ENCODE measurements at regions not wholly inside any gene's neighbourhood (a gene's known extent, or its start where the extent isn't known, plus 50 kb on each side); places are given as distances from the start of the nearest gene placed in this dataset.

- Histone ChIP-seq H3K36me3 (ENCODE audit: insufficient read depth, low read length) (no peaks in the 10 kb centered on the region), H3K4me3 (ENCODE audit: low read depth, low read length, poor library complexity, severe bottlenecking) (no peak overlapping the region), H3K27ac (ENCODE audit: low read depth, low read length, poor library complexity, severe bottlenecking) (no peak overlapping the region), H3K79me2 (ENCODE audit: insufficient read depth, low read length) (no peaks in the 10 kb centered on the region), H3K9me2 (ENCODE audit: low read depth, low read length) (no peaks in the 10 kb centered on the region), H2AFZ (ENCODE audit: low read length) (no peak overlapping the region), H3K9ac (ENCODE audit: low read length) (no peak overlapping the region), H3F3A (ENCODE audit: insufficient read depth, low read length) (no peaks in the 10 kb centered on the region), H3K9me3 (ENCODE audit: low read length) (no peaks in the 10 kb centered on the region), H3K27me3 (ENCODE audit: insufficient read depth, low read length) (no peaks in the 10 kb centered on the region), H3K4me2 (ENCODE audit: low read length) (no peak overlapping the region), H3K4me1 (ENCODE audit: insufficient read depth, low read length, severe bottlenecking) (no peaks in the 10 kb centered on the region), H4K20me1 (ENCODE audit: insufficient read depth, low read length) (no peaks in the 10 kb centered on the region)
- TF ChIP-seq EZH2 (IDR thresholded peaks at IDR 0.05; ENCODE audit: borderline replicate concordance, low read length) (no peak), CTCF (IDR thresholded peaks at IDR 0.05; ENCODE audit: low read length) (no peak)
Observed at GRCh38 chr5:167804512-167805220, 486.8 kb upstream of the WWC1 start.

DNA sequence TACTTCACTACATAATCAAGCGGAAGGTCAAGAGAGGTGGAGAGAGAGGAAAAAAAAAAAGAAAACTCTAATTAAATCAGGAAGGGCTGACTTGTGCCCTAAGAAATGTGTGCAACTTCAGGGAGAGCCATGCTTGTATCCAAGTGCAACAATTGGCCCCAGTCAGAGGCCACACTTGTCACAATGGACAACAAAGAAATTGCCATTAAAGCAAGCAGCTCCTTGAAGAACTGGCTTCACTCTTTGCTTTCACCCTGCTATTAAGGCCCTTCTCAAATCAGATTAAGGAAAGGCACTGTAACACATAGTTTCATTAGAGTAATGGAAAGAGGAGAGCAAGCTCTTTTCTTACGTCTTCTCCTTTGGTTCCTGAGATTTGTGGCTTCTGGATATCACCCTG lies 480.9 kb upstream of the WWC1 start:
- H3K4me1 ChIP-seq (ENCODE audit: insufficient read depth, low read length, severe bottlenecking) = no peaks in the 10 kb centered on the region
- no peaks in the 10 kb centered on the region for H4K20me1 ChIP-seq (ENCODE audit: insufficient read depth, low read length)
- no peaks in the 10 kb centered on the region for H3K27me3 ChIP-seq (ENCODE audit: insufficient read depth, low read length)
- H3K9ac ChIP-seq (ENCODE audit: low read length) = no peak overlapping the region
- H2AFZ ChIP-seq (ENCODE audit: low read length) = no peak overlapping the region
- TF ChIP-seq CTCF (IDR thresholded peaks at IDR 0.05; ENCODE audit: low read length) = no peak
- no peak for TF ChIP-seq EZH2 (IDR thresholded peaks at IDR 0.05; ENCODE audit: borderline replicate concordance, low read length)
- H3K4me3 ChIP-seq (ENCODE audit: low read depth, low read length, poor library complexity, severe bottlenecking) = no peak overlapping the region
- no peaks in the 10 kb centered on the region for H3K9me3 ChIP-seq (ENCODE audit: low read length)
- H3K27ac ChIP-seq (ENCODE audit: low read depth, low read length, poor library complexity, severe bottlenecking) = no peak overlapping the region
- no peaks in the 10 kb centered on the region for H3K36me3 ChIP-seq (ENCODE audit: insufficient read depth, low read length)
- no peaks in the 10 kb centered on the region for H3K79me2 ChIP-seq (ENCODE audit: insufficient read depth, low read length)
- H3K4me2 ChIP-seq (ENCODE audit: low read length) = no peak overlapping the region
- H3F3A ChIP-seq (ENCODE audit: insufficient read depth, low read length) = no peaks in the 10 kb centered on the region
- no peaks in the 10 kb centered on the region for H3K9me2 ChIP-seq (ENCODE audit: low read depth, low read length)

GRCh38 chr5:167812871-167813270 lies 478.6 kb upstream of the WWC1 start:
- Histone ChIP-seq H3K9me3 (ENCODE audit: low read length) (no peaks in the 10 kb centered on the region), H3K9me2 (ENCODE audit: low read depth, low read length) (no peaks in the 10 kb centered on the region), H3F3A (ENCODE audit: insufficient read depth, low read length) (no peaks in the 10 kb centered on the region), H3K4me2 (ENCODE audit: low read length) (no peak overlapping the region), H3K4me3 (ENCODE audit: low read depth, low read length, poor library complexity, severe bottlenecking) (no peak overlapping the region), H3K36me3 (ENCODE audit: insufficient read depth, low read length) (no peaks in the 10 kb centered on the region), H2AFZ (ENCODE audit: low read length) (no peak overlapping the region), H3K79me2 (ENCODE audit: insufficient read depth, low read length) (no peaks in the 10 kb centered on the region), H3K27ac (ENCODE audit: low read depth, low read length, poor library complexity, severe bottlenecking) (no peak overlapping the region), H3K9ac (ENCODE audit: low read length) (no peak overlapping the region), H3K4me1 (ENCODE audit: insufficient read depth, low read length, severe bottlenecking) (no peaks in the 10 kb centered on the region), H3K27me3 (ENCODE audit: insufficient read depth, low read length) (no peaks in the 10 kb centered on the region), H4K20me1 (ENCODE audit: insufficient read depth, low read length) (no peaks in the 10 kb centered on the region)
- no peak for TF ChIP-seq CTCF (IDR thresholded peaks at IDR 0.05; ENCODE audit: low read length)
- no peak for TF ChIP-seq EZH2 (IDR thresholded peaks at IDR 0.05; ENCODE audit: borderline replicate concordance, low read length)
